ENCODE measurements at regions not wholly inside any gene's neighbourhood (a gene's known extent, or its start where the extent isn't known, plus 50 kb on each side); places are given as distances from the start of the nearest gene placed in this dataset.

- POLR2A ChIA-PET: no interaction called here
- H3K4me3 ChIP-seq (ENCODE audit: low read depth, low read length): no peak overlapping the region
- no peak for TF ChIP-seq CTCF (IDR thresholded peaks at IDR 0.05; ENCODE audit: insufficient read depth, low read length, missing control alignments)
- DNase-seq (ENCODE audit: low read depth, low spot score): no peak
- CTCF ChIA-PET: no interaction called here
Measured at GRCh38 chrX:5031792-5032191, 1196.9 kb downstream of the NLGN4X start.

- no peak overlapping the region for H3K4me3 ChIP-seq (ENCODE audit: low read depth, low read length)
- TF ChIP-seq CTCF (IDR thresholded peaks at IDR 0.05; ENCODE audit: insufficient read depth, low read length, missing control alignments): no peak
- ChIA-PET POLR2A (no interaction called here), CTCF (no interaction called here)
- DNase-seq (ENCODE audit: low read depth, low spot score): no peak
Measured at GRCh38 chrX:5015451-5015850, 1213.2 kb downstream of the NLGN4X start.

- ChIA-PET POLR2A (no interaction called here), CTCF (no interaction called here)
- TF ChIP-seq CTCF (IDR thresholded peaks at IDR 0.05; ENCODE audit: insufficient read depth, low read length, missing control alignments): no peak
- no peak overlapping the region for H3K4me3 ChIP-seq (ENCODE audit: low read depth, low read length)
- no peak for DNase-seq (ENCODE audit: low read depth, low spot score)
Measured at GRCh38 chrX:4994855-4995254, 1233.8 kb downstream of the NLGN4X start.

GRCh38 chrX:4978613-4979012 is 1250.1 kb downstream of the NLGN4X start:
- no peak for TF ChIP-seq CTCF (IDR thresholded peaks at IDR 0.05; ENCODE audit: insufficient read depth, low read length, missing control alignments)
- H3K4me3 ChIP-seq (ENCODE audit: low read depth, low read length): no peak overlapping the region

GRCh38 chrX:4971646-4972045 is 1257.0 kb downstream of the NLGN4X start:
- no peak overlapping the region for H3K4me3 ChIP-seq (ENCODE audit: low read depth, low read length)
- ChIA-PET POLR2A (no interaction called here), CTCF (no interaction called here)
- TF ChIP-seq CTCF (IDR thresholded peaks at IDR 0.05; ENCODE audit: insufficient read depth, low read length, missing control alignments): no peak
- no peak for DNase-seq (ENCODE audit: low read depth, low spot score)

More at GRCh38 chrX:4978613-4979012, 1250.1 kb downstream of the NLGN4X start:
- DNase-seq (ENCODE audit: low read depth, low spot score): no peak
- ChIA-PET POLR2A (no interaction called here), CTCF (no interaction called here)

GRCh38 chrX:4964112-4964511 is 1250.7 kb upstream of the PRKX start:
- H3K4me3 ChIP-seq (ENCODE audit: low read depth, low read length): no peak overlapping the region
- CTCF ChIA-PET: no interaction called here
- TF ChIP-seq CTCF (IDR thresholded peaks at IDR 0.05; ENCODE audit: insufficient read depth, low read length, missing control alignments): no peak
- no peak for DNase-seq (ENCODE audit: low read depth, low spot score)
- POLR2A ChIA-PET: no interaction called here

Data from AG04449 (cell line).